Stimulated activated CD4-positive, alpha-beta T cell treated with anti-CD3 and anti-CD28 coated beads, Interleukin-4, amount 100 ng/mL, for 48 hours (primary cell): ENCODE measurements at regions not wholly inside any gene's neighbourhood (a gene's known extent, or its start where the extent isn't known, plus 50 kb on each side); places are given as distances from the start of the nearest gene placed in this dataset.

ENCODE experiments used
- DNase-seq, 2 donors: peaks; one replicate each; pipeline ENCODE4 v3.0.0-alpha.2; 2020; ENCODE audit warnings: low read depth in 2 of 2

DNA sequence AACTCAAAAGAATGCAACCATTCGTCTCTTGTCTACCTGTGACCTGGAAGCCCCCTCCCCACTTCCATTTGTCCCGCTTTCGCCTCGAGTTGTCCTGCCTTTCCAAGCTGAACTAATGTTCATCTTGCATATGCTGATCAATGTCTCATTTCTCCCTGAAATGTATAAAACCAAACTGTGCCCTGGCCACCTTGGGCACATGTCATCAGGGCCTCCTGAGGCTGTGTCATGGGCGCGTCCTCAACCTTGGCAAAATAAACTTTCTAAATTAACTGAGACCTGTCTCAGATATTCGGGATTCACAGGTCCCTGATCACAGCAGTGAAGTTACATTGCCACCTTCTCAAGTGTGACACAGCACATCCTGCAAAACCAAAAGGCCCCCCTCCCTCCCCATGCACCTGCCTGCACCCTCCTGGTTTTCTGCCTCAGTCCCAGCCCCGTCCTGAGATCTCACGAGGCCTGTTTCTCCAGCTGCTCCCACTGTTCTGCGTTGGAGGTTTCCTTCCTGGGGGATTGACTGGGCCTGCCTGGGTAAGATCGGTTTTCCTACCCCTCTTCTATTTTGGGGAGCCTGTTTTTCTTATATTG lies 1328.7 kb downstream of the TBC1D22A start:
- no peak for DNase-seq

DNA sequence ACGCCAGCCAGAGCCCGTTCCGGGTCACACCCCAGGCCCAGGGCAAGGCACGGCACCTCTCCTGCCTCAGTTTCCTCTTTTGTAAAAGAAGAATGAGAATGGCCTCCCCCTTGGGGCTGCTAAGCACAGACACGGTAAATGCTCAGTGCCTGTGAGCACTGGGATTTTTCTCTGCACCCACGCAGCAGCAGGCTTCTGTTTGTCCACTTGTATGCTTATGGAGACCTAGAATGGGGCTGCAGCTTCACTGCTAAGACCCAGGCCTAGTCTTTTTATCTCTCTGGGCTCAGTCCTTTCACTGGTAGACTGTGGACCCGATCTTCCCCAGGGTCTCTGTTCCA lies 1327.9 kb downstream of the TBC1D22A start:
- DNase-seq: no peak

DNA sequence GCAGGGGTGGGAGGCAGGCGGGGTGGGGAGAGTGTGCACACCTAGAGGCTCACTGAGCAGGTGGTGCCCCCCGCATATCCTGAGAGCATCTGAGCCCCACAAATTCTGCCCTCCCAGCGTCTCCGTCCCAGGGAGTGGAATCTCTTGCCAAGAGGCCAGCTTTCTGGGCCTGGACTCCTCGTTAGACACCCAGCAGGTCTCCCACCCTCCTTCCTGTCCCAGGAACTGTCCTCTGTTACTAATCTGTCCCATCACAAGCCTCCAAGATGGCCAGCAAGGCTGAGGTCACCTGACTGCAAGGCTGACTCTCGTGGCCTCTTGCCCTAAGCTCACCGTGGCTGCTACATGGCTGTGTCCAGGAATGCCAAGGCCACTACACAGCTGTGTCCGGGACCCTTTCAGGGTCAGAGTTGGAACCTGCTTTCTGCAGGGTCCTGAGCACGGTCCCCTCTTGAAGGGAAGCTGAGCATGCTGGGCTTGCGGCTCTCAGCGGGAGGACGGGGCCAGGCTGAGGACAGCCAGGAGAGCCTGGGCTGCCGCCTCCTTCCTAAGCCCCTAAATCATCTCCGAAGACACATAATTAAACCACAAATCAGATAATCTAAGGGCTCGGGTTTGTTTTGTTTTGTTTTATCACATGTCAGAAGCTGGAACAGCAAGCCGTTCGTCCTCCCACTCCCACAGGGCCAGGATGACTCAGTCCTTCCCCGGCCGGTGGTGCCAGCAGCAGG lies 1327.3 kb downstream of the TBC1D22A start:
- no peak for DNase-seq

DNA sequence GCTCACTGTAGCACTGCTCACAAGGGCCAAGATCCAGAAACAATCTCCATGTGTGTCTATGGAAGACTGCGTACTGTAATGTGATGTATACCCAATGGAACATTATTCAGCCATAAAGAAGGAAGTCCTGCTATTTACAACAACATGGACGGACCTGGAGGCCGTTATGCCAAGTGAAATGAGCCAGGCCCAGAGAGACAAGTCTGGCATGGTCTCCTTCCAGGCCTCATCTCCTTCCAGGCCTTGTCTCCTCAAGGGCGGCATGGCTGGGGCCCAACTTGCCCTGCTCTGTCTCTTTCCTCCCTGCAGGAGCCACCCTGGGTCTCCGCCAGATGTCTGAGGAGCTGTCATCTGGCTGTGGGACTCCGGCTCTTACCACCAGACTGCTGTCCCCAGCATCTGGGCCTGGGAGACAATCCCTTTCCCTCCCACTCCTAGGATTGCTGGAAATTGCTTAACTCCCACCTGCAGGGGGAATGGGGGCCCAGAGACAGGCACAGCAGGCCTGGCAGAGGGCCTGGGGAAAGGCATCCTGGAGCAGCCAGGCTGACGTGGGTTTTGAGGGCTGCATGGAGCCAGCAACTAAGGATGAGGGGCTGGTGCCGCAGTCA lies 1326.6 kb downstream of the TBC1D22A start:
- no peak for DNase-seq

DNA sequence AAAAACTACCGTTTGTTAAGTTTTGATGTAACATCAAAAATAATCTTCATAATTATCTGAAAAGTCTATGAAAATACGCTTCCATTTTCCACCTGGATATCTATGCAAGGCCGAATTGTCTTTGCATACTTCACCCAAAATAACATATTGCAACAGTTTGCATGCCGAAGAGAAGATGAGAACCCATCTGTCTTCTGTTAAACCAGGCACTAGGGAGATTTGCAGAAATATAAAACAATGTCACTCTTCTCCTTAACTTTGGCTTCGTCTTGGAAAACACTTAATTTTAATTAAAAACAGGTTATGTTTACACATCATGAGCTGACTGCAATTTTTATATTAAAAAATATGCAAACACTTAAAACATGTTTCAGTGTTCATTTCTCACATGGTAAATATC lies 1325.8 kb downstream of the TBC1D22A start:
- DNase-seq: no peak

DNA sequence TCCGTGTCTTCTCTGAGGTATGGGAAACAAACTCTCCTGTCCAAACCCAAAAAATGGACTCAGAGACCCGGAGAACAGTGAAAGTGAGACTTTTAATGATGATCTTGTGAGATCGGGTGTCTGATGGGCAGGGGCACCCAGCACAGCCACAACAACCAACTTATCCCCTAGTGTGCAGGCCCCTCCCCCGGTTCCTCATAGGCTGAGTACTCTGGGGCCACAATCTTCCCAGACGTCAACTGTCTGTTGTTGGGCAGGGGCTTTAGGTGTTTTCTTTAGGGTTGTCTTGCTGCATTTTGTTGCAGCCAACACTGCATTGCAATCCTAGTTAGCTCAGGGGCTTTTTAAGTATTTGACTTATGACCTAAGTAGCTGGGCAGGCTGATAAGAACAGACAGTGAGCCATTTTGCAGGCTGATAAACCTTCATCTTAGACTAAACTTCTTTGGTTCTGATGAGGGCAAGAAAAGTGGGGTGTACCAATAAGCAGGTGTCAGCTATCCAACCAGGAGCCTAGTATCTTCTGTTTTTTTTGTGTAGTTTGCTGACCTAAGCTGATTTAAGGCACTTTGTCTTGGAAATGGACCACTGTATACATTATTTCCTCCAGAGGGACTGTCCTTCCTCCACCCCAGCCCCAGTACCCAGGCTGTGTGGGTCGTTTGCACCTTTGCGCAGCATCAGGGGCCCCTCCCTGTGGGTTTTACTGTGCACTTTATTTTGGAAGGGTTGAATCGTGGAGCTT lies 1323.6 kb downstream of the TBC1D22A start:
- DNase-seq: no peak

DNA sequence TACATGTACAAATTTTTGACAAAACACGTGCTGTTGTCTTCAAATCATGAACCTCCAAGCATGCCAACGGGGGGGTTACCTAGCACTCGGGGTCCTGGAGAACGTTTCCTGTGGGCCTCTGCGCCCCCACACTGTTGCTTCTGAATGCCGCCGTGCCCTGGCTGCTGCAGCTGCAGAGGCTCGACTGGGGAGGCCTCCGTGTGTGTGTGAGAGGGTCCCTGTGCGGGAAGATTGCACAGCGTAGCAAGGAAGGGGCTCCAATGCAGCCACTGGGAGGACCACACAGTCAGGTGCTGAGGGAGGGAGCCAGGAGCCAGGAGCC lies 1322.2 kb downstream of the TBC1D22A start:
- DNase-seq: no peak

DNA sequence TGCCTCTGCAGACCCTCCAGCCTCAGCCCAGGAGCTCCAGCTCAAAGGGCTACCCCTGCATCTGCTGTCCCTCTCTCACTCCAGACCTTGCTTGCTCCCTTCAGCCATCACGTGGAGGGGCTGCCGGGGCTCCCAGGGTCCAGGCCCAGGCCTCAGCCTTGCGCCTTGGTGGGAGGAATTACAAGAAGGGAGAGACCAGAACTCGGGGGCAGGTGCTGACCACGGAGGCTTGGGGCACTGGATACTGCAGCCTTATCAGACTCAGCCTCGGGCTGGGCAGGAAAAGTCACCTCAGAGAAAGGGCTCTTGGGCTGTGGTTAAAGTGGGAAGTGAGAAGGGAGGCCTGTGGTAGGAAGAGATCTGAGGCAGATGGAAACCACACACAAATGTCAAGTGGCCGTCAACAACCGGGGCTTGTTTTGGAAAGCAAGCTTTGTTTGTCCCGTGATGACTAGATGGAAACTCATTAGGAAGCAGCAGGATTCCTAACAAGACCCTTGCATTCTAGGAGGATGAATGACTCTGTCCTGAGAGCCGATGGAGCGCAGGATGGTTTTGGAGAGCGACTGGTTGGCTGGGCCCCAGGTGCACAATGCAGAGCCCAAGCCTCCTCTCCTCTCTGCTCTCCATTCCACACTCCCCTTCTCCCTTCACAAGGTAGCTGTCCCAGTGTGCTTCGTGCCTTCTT lies 1321.7 kb downstream of the TBC1D22A start:
- DNase-seq: no peak

DNA sequence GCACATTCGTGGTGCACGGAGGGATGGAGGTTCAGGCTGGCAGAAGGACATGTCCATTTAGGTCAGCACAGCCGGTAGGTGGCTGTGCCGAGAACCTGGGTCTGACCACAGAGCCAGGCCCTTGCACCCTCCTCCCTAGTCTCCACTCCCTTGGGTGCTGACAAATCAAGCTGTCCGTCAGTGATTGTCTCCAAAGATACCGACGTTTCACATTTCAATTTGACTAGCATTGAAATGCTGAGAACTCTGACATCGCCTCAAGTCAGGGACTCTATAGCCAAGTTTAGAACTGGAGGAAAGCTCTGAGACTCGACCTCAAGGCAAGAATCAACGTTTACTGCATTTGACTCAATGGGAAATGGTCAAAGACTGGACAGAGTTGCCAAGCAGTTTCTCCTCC lies 1321.1 kb downstream of the TBC1D22A start:
- DNase-seq: no peak

DNA sequence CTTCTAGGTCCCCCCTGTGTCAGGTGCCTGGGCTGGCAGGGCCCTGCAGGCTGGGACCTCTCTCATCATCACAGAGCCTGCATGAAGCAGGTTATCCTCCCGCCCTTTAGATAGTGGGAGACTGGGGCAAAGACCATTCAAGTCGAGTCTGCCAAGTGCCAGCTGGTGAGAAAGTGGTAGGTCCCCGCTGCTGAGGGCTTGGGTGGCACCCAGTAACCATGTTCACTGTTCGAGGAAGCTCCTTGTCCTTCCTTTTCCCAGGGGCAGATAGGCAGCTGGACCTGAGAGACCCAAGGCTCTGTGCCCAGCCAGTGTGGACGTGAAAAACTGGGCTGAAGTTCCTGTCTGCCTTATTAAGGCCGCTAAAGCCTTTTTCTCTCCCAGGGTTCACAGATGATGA lies 1319.8 kb downstream of the TBC1D22A start:
- DNase-seq: no peak

DNA sequence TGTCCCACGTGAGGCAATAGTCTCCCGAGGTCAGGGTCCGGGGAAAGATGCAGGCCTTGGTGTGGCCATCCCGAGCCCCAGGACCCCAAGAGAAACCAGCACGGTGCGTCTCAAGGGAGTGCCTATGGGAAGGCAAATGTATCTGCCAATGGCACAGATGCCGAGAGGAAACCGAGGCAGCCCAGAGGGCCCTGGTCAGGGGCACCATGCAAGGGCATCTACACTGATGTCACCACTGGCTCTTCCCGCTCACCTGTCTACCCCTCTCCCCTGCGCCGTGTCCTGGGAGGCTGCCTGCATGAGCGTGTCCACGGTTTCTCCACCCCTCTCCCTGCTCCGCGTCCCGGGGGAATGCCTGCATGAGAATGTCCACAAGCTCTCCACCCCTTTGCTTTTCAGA lies 1318.8 kb downstream of the TBC1D22A start:
- no peak for DNase-seq

DNA sequence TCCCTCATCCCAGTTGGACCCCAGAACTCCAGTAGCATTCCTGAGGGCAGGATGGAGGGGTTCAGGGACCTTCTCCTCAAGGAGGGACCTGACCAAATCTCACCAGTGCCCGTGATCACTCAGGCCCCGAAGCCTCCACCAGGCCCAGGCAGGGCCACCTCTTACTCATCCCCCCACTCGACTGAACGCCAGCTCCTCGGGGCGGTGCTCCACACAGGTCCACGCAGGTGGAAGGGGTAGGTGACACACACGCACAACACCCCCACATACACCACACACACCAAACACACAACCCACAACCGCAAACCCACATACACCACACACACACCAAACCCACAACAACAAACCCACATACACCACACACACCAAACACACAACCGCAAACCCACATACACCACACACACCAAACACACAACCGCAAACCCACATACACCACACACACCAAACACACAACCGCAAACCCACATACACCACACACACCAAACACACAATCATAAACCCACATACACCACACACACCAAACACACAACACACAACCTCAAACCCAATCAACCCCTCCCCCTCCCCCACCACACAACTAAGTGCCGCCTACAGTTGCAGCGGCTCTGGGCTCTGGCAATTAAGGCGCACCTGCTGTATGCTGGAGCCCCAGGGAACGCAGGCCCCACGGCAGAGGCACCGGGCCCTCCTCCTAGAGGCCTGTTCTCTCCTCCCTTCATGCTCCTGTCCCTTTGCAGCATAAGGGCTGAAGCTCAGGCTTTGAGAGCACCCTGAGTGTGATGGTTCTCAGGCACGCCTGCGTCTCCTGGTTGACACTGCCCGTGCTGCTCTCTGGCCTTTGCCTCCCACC lies 1318.1 kb downstream of the TBC1D22A start:
- no peak for DNase-seq

DNA sequence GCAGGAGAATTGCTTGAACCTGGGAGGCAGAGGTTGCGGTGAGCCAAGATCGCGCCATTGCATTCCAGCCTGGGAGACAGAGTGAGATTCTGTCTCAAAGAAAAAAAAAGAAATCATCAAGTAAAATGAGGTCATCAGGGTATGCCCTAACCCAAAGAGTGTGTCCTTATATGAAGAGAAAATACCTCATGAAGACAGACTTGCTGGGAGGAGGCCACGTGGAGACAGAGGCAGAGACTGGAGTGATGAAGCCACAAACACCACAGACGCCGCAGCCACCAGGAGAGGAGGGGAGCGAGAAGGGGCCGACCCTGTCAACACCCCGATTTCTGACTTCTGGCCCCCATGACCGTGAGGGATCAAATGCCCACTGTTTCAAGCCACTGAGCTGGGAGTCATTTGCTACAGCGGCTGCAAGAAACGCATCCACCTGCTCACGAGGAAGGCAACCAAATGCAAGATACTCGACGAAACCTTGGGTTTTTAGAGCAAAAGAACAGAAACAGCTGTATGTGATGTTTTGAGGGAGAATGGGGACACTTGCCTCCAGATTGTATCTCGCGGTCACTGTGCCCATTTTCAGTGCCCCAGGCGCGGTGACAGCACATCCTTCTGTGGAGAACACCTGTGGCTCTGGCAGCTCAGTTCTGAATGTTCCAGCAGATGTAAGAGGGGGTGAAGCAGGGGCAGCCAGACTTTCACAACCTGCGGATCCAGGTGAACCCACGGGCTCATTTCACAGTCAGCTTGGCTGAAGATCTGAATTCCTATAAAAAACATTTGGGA lies 1317.2 kb downstream of the TBC1D22A start:
- no peak for DNase-seq

DNA sequence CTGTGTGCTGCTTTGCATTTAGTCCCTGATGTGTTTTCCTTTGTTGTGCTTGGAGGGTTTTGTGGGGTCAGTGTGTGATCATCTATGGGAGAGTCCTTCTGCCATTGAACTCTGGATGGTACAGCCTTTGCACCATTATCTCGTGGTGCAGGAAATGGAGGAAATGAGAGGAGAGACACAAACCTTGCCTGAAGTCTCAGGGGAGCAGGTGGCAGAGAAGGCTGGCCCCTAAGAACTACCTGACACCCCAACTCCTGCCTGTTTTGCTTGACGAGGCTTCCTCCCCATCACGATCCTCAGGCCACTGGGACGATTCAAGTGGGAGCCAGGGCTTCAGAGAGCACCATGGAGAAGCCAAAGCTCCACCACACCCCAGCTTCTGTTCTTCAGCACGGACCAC lies 1316.4 kb downstream of the TBC1D22A start:
- no peak for DNase-seq

DNA sequence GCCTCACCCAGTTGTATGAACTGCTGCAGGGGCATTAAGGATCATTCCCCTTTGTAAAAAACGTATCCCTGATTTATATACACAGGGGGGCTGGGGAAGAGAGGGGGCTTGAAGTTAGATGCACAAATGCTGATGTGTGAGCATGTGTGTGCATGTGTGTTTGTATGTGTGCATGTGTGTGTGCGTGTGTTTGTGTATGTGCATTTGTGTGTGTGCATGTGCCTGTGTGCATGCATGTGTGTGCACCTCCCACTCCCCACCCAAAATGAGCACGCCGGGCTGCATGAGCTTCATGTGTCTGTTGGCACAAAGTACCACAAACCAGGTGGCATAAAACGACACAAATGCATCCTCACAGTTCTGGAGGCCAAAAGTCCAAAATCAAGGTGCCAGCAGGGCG lies 1315.2 kb downstream of the TBC1D22A start:
- no peak for DNase-seq

DNA sequence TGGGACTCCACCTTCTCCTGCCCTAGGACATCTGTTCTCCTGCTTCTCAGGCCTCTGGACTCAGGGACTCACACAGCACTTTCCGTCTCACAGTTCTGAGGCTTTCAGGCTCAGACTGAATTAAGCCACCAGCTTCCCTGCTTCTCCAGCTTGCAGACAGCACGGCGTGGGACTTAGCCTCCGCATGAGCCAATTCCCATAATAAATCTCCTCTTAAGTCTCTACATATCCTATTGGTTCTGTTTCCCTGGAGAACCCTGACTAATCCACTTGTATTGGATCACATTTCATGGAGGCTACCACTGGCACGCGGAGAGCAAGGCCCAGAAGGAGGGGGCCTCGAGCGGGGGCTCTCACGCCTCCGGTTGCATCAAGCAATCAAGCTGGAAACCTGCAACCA lies 1313.6 kb downstream of the TBC1D22A start:
- DNase-seq: no peak

DNA sequence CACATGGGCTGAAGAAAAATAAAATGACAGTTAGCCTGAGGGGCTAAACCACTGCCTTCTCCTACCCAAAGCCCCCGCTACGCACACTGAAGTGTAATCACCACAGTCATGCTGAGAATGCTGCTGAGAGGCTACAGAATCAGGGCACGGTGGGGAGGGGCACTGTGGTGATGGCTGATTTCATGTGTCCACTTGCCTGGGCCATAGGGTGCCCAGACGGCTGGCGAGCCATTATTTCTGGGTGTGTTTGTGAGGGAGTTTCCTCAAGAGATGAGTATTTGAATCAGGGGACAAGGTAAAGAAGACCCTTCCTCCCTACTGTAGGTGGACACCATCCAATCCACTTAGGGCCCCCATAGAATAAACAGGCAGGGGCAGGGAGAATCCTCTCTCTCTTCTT lies 1313.2 kb downstream of the TBC1D22A start:
- no peak for DNase-seq

DNA sequence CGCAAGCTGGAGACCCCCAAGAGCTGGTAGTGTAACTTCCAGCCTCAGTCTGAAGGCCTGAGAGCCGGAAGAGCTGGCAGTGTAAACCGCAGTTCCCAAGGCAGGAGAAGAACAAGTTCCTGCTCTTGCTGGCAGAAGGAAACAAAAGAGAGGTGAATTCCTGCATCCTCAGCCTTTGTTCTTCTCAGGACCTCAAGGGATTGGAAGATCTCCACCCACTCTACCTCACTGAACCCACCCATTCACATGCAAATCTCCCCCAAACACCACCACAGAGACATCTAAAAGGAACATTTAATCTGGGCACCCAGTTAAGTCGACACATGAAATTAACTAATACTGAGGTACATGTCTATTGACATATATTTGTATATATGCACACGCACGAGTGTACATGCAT lies 1310.3 kb downstream of the TBC1D22A start:
- no peak for DNase-seq

DNA sequence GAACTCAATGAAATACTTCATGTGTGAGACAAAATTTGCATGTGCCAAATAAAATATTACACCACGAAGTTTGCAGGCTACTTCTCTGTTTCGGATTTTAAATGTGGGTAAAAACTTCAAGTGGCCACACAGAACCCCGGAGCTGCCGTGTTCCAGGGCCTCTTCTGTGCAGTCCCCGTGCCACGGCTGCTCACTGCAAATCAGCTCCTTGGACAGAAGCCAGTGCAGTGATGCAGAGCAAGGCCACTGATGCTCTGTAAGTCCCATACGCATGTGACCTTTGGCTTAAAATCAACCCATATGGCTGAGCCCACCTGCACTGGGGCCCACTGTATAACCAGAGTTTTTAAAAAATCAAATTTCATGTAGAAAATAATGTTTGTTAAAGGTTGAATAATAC lies 1309.4 kb downstream of the TBC1D22A start:
- DNase-seq: no peak

DNA sequence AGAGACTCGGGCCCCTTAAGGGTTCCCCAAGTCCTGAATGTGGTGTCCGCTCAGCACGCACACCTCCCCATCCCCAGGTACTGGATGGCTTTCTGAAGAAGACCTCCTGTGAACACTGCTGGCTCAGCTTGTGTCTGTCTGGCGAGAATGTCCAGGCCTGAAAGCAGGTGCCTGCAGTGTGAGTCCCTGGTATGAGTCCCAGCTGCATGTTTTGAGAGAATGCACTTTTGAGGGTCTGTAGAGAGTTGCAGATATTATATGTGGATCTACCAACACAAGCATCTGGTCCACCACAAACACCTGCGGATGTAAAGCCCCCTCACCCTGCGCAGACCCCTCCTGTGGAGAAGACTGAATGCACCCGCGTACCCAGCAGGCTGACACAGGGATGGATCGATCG lies 1308.9 kb downstream of the TBC1D22A start:
- DNase-seq: no peak

DNA sequence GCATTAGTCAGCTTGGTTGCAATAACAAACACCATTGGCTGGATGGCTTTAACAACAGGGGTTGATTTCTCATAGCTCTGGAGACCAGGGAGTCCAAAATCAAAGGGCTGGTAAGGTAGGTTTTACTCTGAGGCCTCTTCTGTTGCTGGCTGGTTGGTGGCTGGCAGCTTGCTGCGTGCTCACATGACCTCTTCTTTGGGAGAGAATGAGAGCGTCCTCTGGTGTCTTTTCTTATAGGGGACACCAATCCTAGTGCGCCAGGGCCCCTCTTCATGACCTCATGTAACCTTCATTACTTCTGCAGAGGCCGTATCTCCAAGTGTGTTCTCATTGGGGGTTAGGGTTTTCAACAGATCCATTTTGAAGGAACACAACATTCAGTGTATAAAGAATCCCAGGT lies 1308.3 kb downstream of the TBC1D22A start:
- DNase-seq: no peak
